ENCODE measurements at regions not wholly inside any gene's neighbourhood (a gene's known extent, or its start where the extent isn't known, plus 50 kb on each side); places are given as distances from the start of the nearest gene placed in this dataset.

DNA sequence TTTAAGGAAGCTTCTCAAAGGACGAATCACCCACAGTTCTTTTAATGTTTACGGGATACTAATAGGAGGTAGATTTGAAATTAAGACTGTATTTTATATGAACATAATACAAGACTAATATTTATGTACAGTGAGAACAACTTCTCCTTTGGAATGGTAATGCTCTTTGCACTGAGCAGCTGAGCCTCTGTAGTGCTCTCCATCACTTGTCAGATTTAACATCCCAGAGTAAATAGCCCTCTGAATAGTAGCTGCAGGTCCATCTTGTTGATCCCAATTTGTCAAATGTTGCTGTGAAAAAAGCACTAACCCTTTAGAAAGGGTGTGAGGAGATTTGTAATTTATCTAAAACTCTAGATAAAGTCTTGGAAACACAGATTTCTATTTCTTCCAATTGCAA, 351.4 kb upstream of the KCNMB2 start:
- H3K27me3 ChIP-seq: no peaks in the 10 kb centered on the region
- H3K4me1 ChIP-seq: peaks cover 0 to 15% (median 0%) of the 10 kb centered on the region in 12 donors
- H3K4me3 ChIP-seq: no peak overlapping the region
- H3K36me3 ChIP-seq: no peaks in the 10 kb centered on the region
- no peak for DNase-seq
- TF ChIP-seq, protein P1, sequence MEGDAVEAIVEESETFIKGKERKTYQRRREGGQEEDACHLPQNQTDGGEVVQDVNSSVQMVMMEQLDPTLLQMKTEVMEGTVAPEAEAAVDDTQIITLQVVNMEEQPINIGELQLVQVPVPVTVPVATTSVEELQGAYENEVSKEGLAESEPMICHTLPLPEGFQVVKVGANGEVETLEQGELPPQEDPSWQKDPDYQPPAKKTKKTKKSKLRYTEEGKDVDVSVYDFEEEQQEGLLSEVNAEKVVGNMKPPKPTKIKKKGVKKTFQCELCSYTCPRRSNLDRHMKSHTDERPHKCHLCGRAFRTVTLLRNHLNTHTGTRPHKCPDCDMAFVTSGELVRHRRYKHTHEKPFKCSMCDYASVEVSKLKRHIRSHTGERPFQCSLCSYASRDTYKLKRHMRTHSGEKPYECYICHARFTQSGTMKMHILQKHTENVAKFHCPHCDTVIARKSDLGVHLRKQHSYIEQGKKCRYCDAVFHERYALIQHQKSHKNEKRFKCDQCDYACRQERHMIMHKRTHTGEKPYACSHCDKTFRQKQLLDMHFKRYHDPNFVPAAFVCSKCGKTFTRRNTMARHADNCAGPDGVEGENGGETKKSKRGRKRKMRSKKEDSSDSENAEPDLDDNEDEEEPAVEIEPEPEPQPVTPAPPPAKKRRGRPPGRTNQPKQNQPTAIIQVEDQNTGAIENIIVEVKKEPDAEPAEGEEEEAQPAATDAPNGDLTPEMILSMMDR (IDR thresholded peaks at IDR 0.05): no peak
- TF ChIP-seq POLR2A (IDR thresholded peaks at IDR 0.05): no peak
- intact Hi-C loops (cut with DNase I): no loop called here
- H3K9me3 ChIP-seq: no peaks in the 10 kb centered on the region
- ATAC-seq: no peak
- no peak overlapping the region for H3K27ac ChIP-seq
- 94 to 97% (median 96%) methylated on average over 2 of the region's 2 CpGs for whole genome bisulfite sequencing, 4 donors

DNA sequence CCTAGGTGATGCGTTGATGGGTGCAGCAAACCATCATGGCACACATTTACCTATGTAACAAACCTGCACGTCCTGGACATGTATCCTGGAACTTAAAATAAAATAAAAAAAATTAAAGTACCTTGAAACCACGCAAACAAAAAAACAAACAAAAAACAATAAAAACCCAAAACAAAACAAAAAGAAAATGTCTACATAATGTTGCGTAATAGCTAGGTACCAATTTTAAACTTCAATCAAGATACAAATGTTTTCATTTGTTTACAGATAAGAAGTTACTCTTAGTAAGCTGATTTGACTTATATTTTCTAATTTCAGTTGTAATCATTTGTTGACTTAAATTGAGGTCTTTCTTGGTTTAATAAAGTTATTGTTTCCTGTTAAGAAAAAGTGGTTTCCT, 349.6 kb upstream of the KCNMB2 start:
- H3K27me3 ChIP-seq: no peaks in the 10 kb centered on the region
- WGBS, 4 donors: 96 to 98% (median 97%) methylated on average over 4 of the region's 4 CpGs
- no peak overlapping the region for H3K27ac ChIP-seq
- ATAC-seq (no peak), DNase-seq (no peak)
- TF ChIP-seq, protein P1 (IDR thresholded peaks at IDR 0.05): no peak
- TF ChIP-seq POLR2A (IDR thresholded peaks at IDR 0.05): no peak
- intact Hi-C loops (cut with DNase I): no loop called here
- no peaks in the 10 kb centered on the region for H3K36me3 ChIP-seq
- no peak overlapping the region for H3K4me3 ChIP-seq
- peaks cover 0 to 13% (median 0%) of the 10 kb centered on the region in 12 donors for H3K4me1 ChIP-seq
- no peaks in the 10 kb centered on the region for H3K9me3 ChIP-seq

DNA sequence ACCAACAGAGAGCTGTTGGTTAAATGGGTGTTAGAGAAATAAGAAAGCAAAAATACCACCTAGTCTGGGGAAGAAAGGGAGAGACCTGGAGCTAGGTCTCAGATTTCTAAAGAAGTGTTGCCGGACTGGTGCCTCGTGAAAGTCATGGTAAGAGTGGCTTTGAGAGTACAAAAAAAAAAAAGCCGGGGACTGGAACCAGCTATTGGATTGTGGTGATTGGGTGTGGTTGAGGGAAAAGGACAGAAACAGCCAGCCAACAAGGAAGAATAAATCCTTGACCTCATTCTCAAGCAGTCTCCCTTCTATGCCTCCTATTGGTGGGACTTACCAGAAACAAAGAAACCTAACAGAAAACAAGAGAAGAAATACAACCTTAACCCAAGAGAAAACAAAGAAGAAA, 346.4 kb upstream of the KCNMB2 start:
- Histone ChIP-seq H3K4me3 (no peak overlapping the region), H3K4me1 (no peaks in the 10 kb centered on the region), H3K36me3 (no peaks in the 10 kb centered on the region), H3K9me3 (peaks cover 0 to 7% (median 0%) of the 10 kb centered on the region in 12 donors), H3K27ac (no peak overlapping the region), H3K27me3 (no peaks in the 10 kb centered on the region)
- TF ChIP-seq, protein P1 (IDR thresholded peaks at IDR 0.05): no peak
- TF ChIP-seq POLR2A (IDR thresholded peaks at IDR 0.05): no peak
- DNase-seq (no peak), ATAC-seq (no peak)
- intact Hi-C loops (cut with DNase I): no loop called here
- 90 to 96% (median 93%) methylated on average over 3 of the region's 3 CpGs for WGBS, 4 donors

DNA sequence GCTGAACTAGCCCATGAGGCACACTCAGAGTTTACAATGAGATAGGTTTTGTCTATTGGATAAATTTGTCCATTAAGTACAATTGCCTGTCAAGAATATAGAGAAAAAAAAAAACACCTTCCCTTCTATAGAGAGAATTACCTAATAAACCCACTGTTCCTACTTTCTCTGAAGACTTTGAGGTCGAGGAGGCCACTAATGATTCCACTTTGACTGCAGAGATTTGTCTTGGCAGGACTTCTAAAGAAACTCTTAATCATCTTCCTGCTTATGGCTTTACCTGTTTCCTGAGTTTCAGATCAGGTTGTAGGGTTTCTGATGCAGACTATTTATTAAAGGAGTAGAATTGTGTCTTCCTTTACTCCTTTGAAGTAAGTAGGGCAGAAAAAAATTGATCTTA, 342.4 kb upstream of the KCNMB2 start:
- Histone ChIP-seq H3K36me3 (no peaks in the 10 kb centered on the region), H3K4me3 (no peak overlapping the region), H3K4me1 (peaks cover 0 to 15% (median 0%) of the 10 kb centered on the region in 12 donors), H3K27me3 (no peaks in the 10 kb centered on the region), H3K27ac (no peak overlapping the region), H3K9me3 (peaks cover 0 to 7% (median 0%) of the 10 kb centered on the region in 12 donors)
- ATAC-seq (no peak), DNase-seq (no peak)
- WGBS, 4 donors: 41 to 60% (median 42%) methylated on average over 1 of the region's 1 CpG
- TF ChIP-seq, protein P1 (IDR thresholded peaks at IDR 0.05): no peak
- TF ChIP-seq POLR2A (IDR thresholded peaks at IDR 0.05): no peak
- intact Hi-C loops (cut with DNase I): no loop called here

Data from heart left ventricle (tissue), 16 donors.